A549 (cell line): ENCODE measurements at regions not wholly inside any gene's neighbourhood (a gene's known extent, or its start where the extent isn't known, plus 50 kb on each side); places are given as distances from the start of the nearest gene placed in this dataset.
A peak's percentile ranks its signal among the peaks of the same experiment; 100 is the strongest.

Experiments used
- ATAC-seq, 2 experiments: fragments of 200-7000 bp in 1 of 2; fragments of >200 bp in 1 of 2; cut with Nextera tagmentation in 1 of 2; cut with Tn5 transposase in 1 of 2; 3 replicates each; pipeline versions ENCODE4 v1.8.0 to v1.9.1; 2018 to 2020; ENCODE audit warnings: mild to moderate bottlenecking in 1 of 2, moderate library complexity in 1 of 2
- CTCF ChIA-PET: fragments of 300-600 bp; sonication (Branson Sonifier 250); formaldehyde crosslinking; extraction: SDS; loops from one replicate; lab custom pipeline; 2021; ENCODE audit warnings: antibody characterized with exemption, inconsistent platforms; lab: Yijun Ruan, JAX
- POLR2A ChIA-PET: fragments of 350-600 bp; formaldehyde crosslinking; extraction: SDS; loops from one replicate; lab custom pipeline; 2021; ENCODE audit warnings: antibody characterized with exemption, inconsistent platforms; lab: Yijun Ruan, JAX
- DNase-seq, 2 experiments: peaks; one replicate each; pipeline versions ENCODE4 v3.0.0 to v3.0.0-alpha.2; 2011 to 2016; ENCODE audit warnings: low read depth in 1 of 2, low spot score in 1 of 2
- FAIRE-seq: peaks from 2 replicates; lab custom pipeline; 2011; peaks lifted over from hg19 to GRCh38; lab: Jason Lieb, UNC
- H3K27ac ChIP-seq, 2 experiments: fragments of >200 bp; sonication (Bioruptor Twin); formaldehyde crosslinking; 3 replicates each; pipeline ENCODE4 v1.5.1; 2016 to 2017
- H3K4me1 ChIP-seq: fragments of >200 bp; sonication (Bioruptor Twin); formaldehyde crosslinking; 3 replicates; pipeline ENCODE4 v1.6.1; 2016
- H3K4me2 ChIP-seq: fragments of >200 bp; sonication (Bioruptor Twin); formaldehyde crosslinking; 3 replicates; pipeline ENCODE4 v1.6.1; 2016
- H3K4me3 ChIP-seq: fragments of >200 bp; sonication (Bioruptor Twin); formaldehyde crosslinking; 3 replicates; pipeline ENCODE4 v1.5.1; 2016
- H3K9me3 ChIP-seq: fragments of >200 bp; sonication (Bioruptor Twin); formaldehyde crosslinking; 3 replicates; pipeline ENCODE4 v1.6.1; 2016
- ATOH8 ChIP-seq: fragments of 250-450 bp; sonication (Bioruptor Pico); IDR thresholded peaks from 2 replicates; pipeline ENCODE4 v1.5.0; 2020; ENCODE audit warnings: low read depth, mild to moderate bottlenecking, moderate library complexity
- BCL3 ChIP-seq: fragments of >200 bp; sonication (Bioruptor Twin); formaldehyde crosslinking; IDR thresholded peaks from 3 replicates; pipeline ENCODE4 v1.6.1; 2016
- CBX2 ChIP-seq: fragments of 200-600 bp; sonication (generic); IDR thresholded peaks from 2 replicates; pipeline ENCODE4 v1.6.1; 2016; ENCODE audit warnings: low read depth, mild to moderate bottlenecking, borderline replicate concordance
- CHD2 ChIP-seq: fragments of 150-350 bp; IDR thresholded peaks from 2 replicates; pipeline ENCODE4 v1.6.1; 2014; ENCODE audit warnings: low read length; ENCODE audit not compliant: partially characterized antibody
- E2F6 ChIP-seq: IDR thresholded peaks from 2 replicates; pipeline ENCODE4 v1.6.1; 2012; ENCODE audit warnings: low read depth, borderline replicate concordance
- EHMT2 ChIP-seq: fragments of 200-600 bp; sonication (generic); IDR thresholded peaks from 2 replicates; pipeline ENCODE4 v1.6.1; 2016; ENCODE audit warnings: antibody characterized with exemption, low read depth, mild to moderate bottlenecking, moderate library complexity
- ESRRA ChIP-seq: fragments of 150-350 bp; IDR thresholded peaks from 2 replicates; pipeline ENCODE4 v1.6.1; 2014; ENCODE audit warnings: mild to moderate bottlenecking, low read length, borderline replicate concordance
- FOSL2 ChIP-seq, 2 experiments: fragments of 450-650 bp in 1 of 2; fragments of >200 bp in 1 of 2; sonication (Bioruptor Twin) in 1 of 2; formaldehyde crosslinking; IDR thresholded peaks; 2 replicates each; pipeline versions ENCODE4 v1.5.0 to v1.6.1; 2016 to 2020; ENCODE audit warnings: mild to moderate bottlenecking in 1 of 2, moderate library complexity in 1 of 2
- HDAC2 ChIP-seq: fragments of 200-600 bp; sonication (generic); IDR thresholded peaks from 2 replicates; pipeline ENCODE4 v1.6.1; 2016
- HEYL ChIP-seq: fragments of 250-450 bp; sonication (Bioruptor Pico); IDR thresholded peaks from 2 replicates; pipeline ENCODE4 v1.8.0; 2021; ENCODE audit warnings: mild to moderate bottlenecking, moderate library complexity
- HOXA7 ChIP-seq: fragments of 250-450 bp; sonication (Bioruptor Pico); IDR thresholded peaks from 2 replicates; pipeline ENCODE4 v1.5.0; 2020; ENCODE audit warnings: mild to moderate bottlenecking, moderate library complexity
- JUNB ChIP-seq: fragments of >200 bp; sonication (Bioruptor Twin); formaldehyde crosslinking; IDR thresholded peaks from 2 replicates; pipeline ENCODE4 v1.6.1; 2016
- MAFK ChIP-seq: fragments of 450-650 bp; IDR thresholded peaks from 2 replicates; pipeline ENCODE4 v1.6.1; 2014; ENCODE audit not compliant: partially characterized antibody
- MAX ChIP-seq: IDR thresholded peaks from 2 replicates; pipeline ENCODE4 v1.6.1; 2012
- MAZ ChIP-seq: fragments of 150-350 bp; IDR thresholded peaks from 2 replicates; pipeline ENCODE4 v1.6.1; 2014; ENCODE audit warnings: antibody characterized with exemption, low read depth, low read length, borderline replicate concordance
- NFE2L2 ChIP-seq: fragments of 150-350 bp; conservative IDR thresholded peaks from 2 replicates; pipeline ENCODE4 v1.6.1; 2014; ENCODE audit warnings: low read length
- NPAS2 ChIP-seq: fragments of 250-450 bp; sonication (Bioruptor Pico); IDR thresholded peaks from 2 replicates; pipeline ENCODE4 v1.8.0; 2022; ENCODE audit warnings: mild to moderate bottlenecking, moderate library complexity, borderline replicate concordance
- PBX3 ChIP-seq: IDR thresholded peaks from 2 replicates; pipeline ENCODE4 v1.6.1; 2012
- PHF8 ChIP-seq: fragments of 200-600 bp; sonication (generic); IDR thresholded peaks from 2 replicates; pipeline ENCODE4 v1.6.1; 2016; ENCODE audit warnings: low read depth, mild to moderate bottlenecking, antibody characterized with exemption, moderate library complexity, borderline replicate concordance
- POLR2AphosphoS2 ChIP-seq: conservative IDR thresholded peaks from 2 replicates; pipeline ENCODE4 v1.6.1; 2012; ENCODE audit warnings: low read length, improper control_type of control experiment, inconsistent platforms
- RCOR1 ChIP-seq: fragments of 150-350 bp; IDR thresholded peaks from 2 replicates; pipeline ENCODE4 v1.6.1; 2014; ENCODE audit warnings: antibody characterized with exemption, low read length, low read depth
- RNF2 ChIP-seq: fragments of 200-600 bp; sonication (generic); IDR thresholded peaks from 2 replicates; pipeline ENCODE4 v1.6.1; 2016; ENCODE audit warnings: low read depth, mild to moderate bottlenecking, antibody characterized with exemption, moderate library complexity, borderline replicate concordance
- SREBF2 ChIP-seq: fragments of 450-650 bp; IDR thresholded peaks from 2 replicates; pipeline ENCODE4 v1.6.1; 2014; ENCODE audit warnings: mild to moderate bottlenecking, moderate library complexity
- TFCP2L1 ChIP-seq: fragments of 250-450 bp; sonication (Bioruptor Pico); IDR thresholded peaks from 2 replicates; pipeline ENCODE4 v1.5.0; 2021; ENCODE audit warnings: mild to moderate bottlenecking
- USF2 ChIP-seq: fragments of 450-650 bp; IDR thresholded peaks from 2 replicates; pipeline ENCODE4 v1.6.1; 2014; ENCODE audit warnings: antibody characterized with exemption
- ZC3H11A ChIP-seq: fragments of 450-650 bp; IDR thresholded peaks from 2 replicates; pipeline ENCODE4 v1.6.1; 2014; ENCODE audit warnings: antibody characterized with exemption, mild to moderate bottlenecking
- ZSCAN20 ChIP-seq: fragments of 250-450 bp; sonication (Bioruptor Pico); IDR thresholded peaks from 2 replicates; pipeline ENCODE4 v1.8.0; 2022; ENCODE audit warnings: mild to moderate bottlenecking, moderate library complexity
- WGBS: methylation state at CpG from one replicate; pipeline ENCODE4 v1.1.6; 2017; ENCODE audit errors: missing lambda C conversion rate; 5-methylcytosine and 5-hydroxymethylcytosine counted together

GRCh38 chr3:177611752-177612334 is 414.6 kb upstream of the TBL1XR1 start:
- TF ChIP-seq PHF8 (no peak), ZSCAN20 (CRISPR knock-in tag) (no peak), HEYL (CRISPR knock-in tag) (no peak), SREBF2 (no peak), NPAS2 (no peak), HOXA7 (CRISPR knock-in tag) (no peak), BCL3 (no peak), EHMT2 (no peak), USF2 (no peak), MAFK (no peak), CBX2 (no peak), JUNB (no peak)
- 63% methylated on average over 6 of the region's 6 CpGs for WGBS
- FAIRE-seq (no peak), ATAC-seq (no peak), DNase-seq (no peak)
- ChIA-PET CTCF (no interaction called here), POLR2A (no interaction called here)
- Histone ChIP-seq H3K27ac (peak overlapping the region; percentile 36 to 58; a peak in 5 of 6 replicates), H3K4me1 (peaks cover 38% of the 10 kb centered on the region), H3K4me2 (peak overlapping the region; percentile 25; the same call in 2 of the 3 replicates), H3K9me3 (no peaks in the 10 kb centered on the region), H3K4me3 (no peak overlapping the region)

- Histone ChIP-seq H3K4me3 (no peak overlapping the region), H3K4me1 (peaks cover 38% of the 10 kb centered on the region), H3K4me2 (no peak overlapping the region), H3K27ac (peak overlapping the region in 1 of 2 experiments; percentile 68; a peak in 4 of 6 replicates), H3K9me3 (no peaks in the 10 kb centered on the region)
- POLR2A ChIA-PET, result no interaction called here
- CTCF ChIA-PET, result no interaction called here
- ATAC-seq (no peak), DNase-seq (no peak), FAIRE-seq (no peak)
- TF ChIP-seq HDAC2, result no peak
- no peak for TF ChIP-seq ZC3H11A
- no peak for TF ChIP-seq SREBF2
- TF ChIP-seq ATOH8, result no peak
- TF ChIP-seq E2F6, result no peak
- TF ChIP-seq PBX3, result no peak
- no peak for TF ChIP-seq NFE2L2
- no peak for TF ChIP-seq JUNB
- TF ChIP-seq MAX, result no peak
- TF ChIP-seq RCOR1, result no peak
- no peak for TF ChIP-seq FOSL2 (IDR thresholded peaks at IDR 0.05)
- no peak for TF ChIP-seq FOSL2 (CRISPR knock-in tag; IDR thresholded peaks at IDR 0.05)
- no peak for TF ChIP-seq MAZ
- no peak for TF ChIP-seq HOXA7 (CRISPR knock-in tag)
- no peak for TF ChIP-seq TFCP2L1
- TF ChIP-seq ESRRA, result no peak
- TF ChIP-seq USF2, result no peak
- no peak for TF ChIP-seq POLR2AphosphoS2
- TF ChIP-seq CHD2, result no peak
- no peak for TF ChIP-seq RNF2
These were observed 416.6 kb upstream of the TBL1XR1 start for GRCh38 chr3:177613901-177614300.
